Esophagus muscularis mucosa (tissue), 4 donors: ENCODE measurements at regions not wholly inside any gene's neighbourhood (a gene's known extent, or its start where the extent isn't known, plus 50 kb on each side); places are given as distances from the start of the nearest gene placed in this dataset.

Source experiments
- CTCF ChIP-seq, 3 experiments: fragments of 200-600 bp in 2 of 3; fragments of 450-650 bp in 1 of 3; sonication (generic) in 2 of 3; IDR thresholded peaks; one replicate each; pipeline ENCODE4 v1.5.1; 2017 to 2019; ENCODE audit warnings: antibody characterized with exemption in 3 of 3, mild to moderate bottlenecking in 2 of 3, moderate library complexity in 1 of 3
- EP300 ChIP-seq: sonication (generic); formaldehyde crosslinking; IDR thresholded peaks from one replicate; pipeline ENCODE4 v1.6.1; 2017; ENCODE audit warnings: antibody characterized with exemption
- POLR2A ChIP-seq: fragments of 450-650 bp; IDR thresholded peaks from one replicate; pipeline ENCODE4 v1.6.1; 2017; ENCODE audit warnings: antibody characterized with exemption, moderate library complexity, mild to moderate bottlenecking, low read depth
- POLR2AphosphoS5 ChIP-seq, 2 donors: sonication (generic); formaldehyde crosslinking; IDR thresholded peaks; one replicate each; pipeline ENCODE4 v1.6.1; 2017; ENCODE audit warnings: antibody characterized with exemption in 2 of 2

GRCh38 chr4:177147668-177148067 lies 162.0 kb upstream of the NEIL3 start:
- TF ChIP-seq CTCF (IDR thresholded peaks at IDR 0.05) (no peak), POLR2A (no peak), POLR2AphosphoS5 (IDR thresholded peaks at IDR 0.05) (no peak), EP300 (no peak)
